Kidney (tissue), 13 donors: ENCODE measurements at regions not wholly inside any gene's neighbourhood (a gene's known extent, or its start where the extent isn't known, plus 50 kb on each side); places are given as distances from the start of the nearest gene placed in this dataset.

ENCODE experiments used
- DNase-seq, 5 donors: peaks; one replicate each; pipeline ENCODE4 v3.0.0-alpha.2; 2013 to 2020
- FAIRE-seq: peaks from 2 replicates; lab custom pipeline; 2012; peaks lifted over from hg19 to GRCh38; lab: Jason Lieb, UNC
- H3K27ac ChIP-seq, 2 donors: one replicate each; pipeline ENCODE4 v1.7.0; 2013; ENCODE audit warnings: low read depth in 2 of 2, low read length in 2 of 2, inconsistent platforms in 1 of 2
- H3K27me3 ChIP-seq: one replicate; pipeline ENCODE4 v1.7.1; 2013; ENCODE audit warnings: low read length, inconsistent platforms; ENCODE audit not compliant: control insufficient read depth, insufficient read depth
- H3K36me3 ChIP-seq, 3 donors: one replicate each; pipeline versions ENCODE4 v1.7.0 to v1.7.1; 2013; ENCODE audit warnings: low read length in 3 of 3, control low read depth in 1 of 3, inconsistent platforms in 1 of 3; ENCODE audit not compliant: insufficient read depth in 3 of 3, control insufficient read depth in 2 of 3
- H3K4me1 ChIP-seq, 3 donors: one replicate each; pipeline versions ENCODE4 v1.7.0 to v1.7.1; 2013; ENCODE audit warnings: low read length in 3 of 3, inconsistent platforms in 1 of 3, low read depth in 1 of 3; ENCODE audit not compliant: control insufficient read depth in 2 of 3, insufficient read depth in 2 of 3
- H3K4me3 ChIP-seq, 3 donors: one replicate each; pipeline versions ENCODE4 v1.7.0 to v1.8.1; 2013; ENCODE audit warnings: low read length in 3 of 3, control low read depth in 1 of 3, inconsistent platforms in 1 of 3
- H3K9ac ChIP-seq, 3 donors: one replicate each; pipeline versions ENCODE4 v1.7.0 to v1.7.1; 2013; ENCODE audit warnings: low read length in 3 of 3, control low read depth in 1 of 3, inconsistent platforms in 1 of 3
- H3K9me3 ChIP-seq, 3 donors: one replicate each; pipeline versions ENCODE4 v1.7.0 to v1.7.1; 2013; ENCODE audit warnings: low read length in 3 of 3, control low read depth in 1 of 3, inconsistent platforms in 1 of 3; ENCODE audit not compliant: control insufficient read depth in 2 of 3, insufficient read depth in 1 of 3
- CTCF ChIP-seq: IDR thresholded peaks from 3 replicates; pipeline ENCODE4 v1.5.1; 2012; ENCODE audit warnings: mild to moderate bottlenecking, moderate library complexity, borderline replicate concordance; ENCODE audit not compliant: insufficient read depth; ENCODE audit errors: extremely low read depth
- intact Hi-C: fragments of 100-400 bp; cut with DNase I; formaldehyde crosslinking; loops from one replicate; pipeline ENCODE4 v1.11.1; 2022
- donor health status: control.
- donor health status: control.
- donor health status: control.
- donor health status: control.
- donor health status: control.
- donor health status: DM: yes; HTN: yes; CAD: no.
- donor health status: Normal renal cell carcinoma (clear cell type).

GRCh38 chr2:221741496-221742211, 169.6 kb upstream of the EPHA4 start:
- intact Hi-C loops: no loop called here
- H3K4me3 ChIP-seq: no peak overlapping the region
- TF ChIP-seq CTCF: no peak
- no peaks in the 10 kb centered on the region for H3K27me3 ChIP-seq
- no peak overlapping the region for H3K27ac ChIP-seq
- H3K36me3 ChIP-seq: no peaks in the 10 kb centered on the region
- no peak overlapping the region for H3K9ac ChIP-seq
- no peaks in the 10 kb centered on the region for H3K4me1 ChIP-seq
- H3K9me3 ChIP-seq: peaks cover 0 to 1% (median 0%) of the 10 kb centered on the region in 3 donors
- FAIRE-seq (no peak), DNase-seq (no peak)

GRCh38 chr2:221731432-221732145, 159.5 kb upstream of the EPHA4 start:
- Histone ChIP-seq H3K4me3 (no peak overlapping the region), H3K9ac (no peak overlapping the region), H3K4me1 (no peaks in the 10 kb centered on the region), H3K27me3 (no peaks in the 10 kb centered on the region), H3K9me3 (peaks cover 0 to 10% (median 0%) of the 10 kb centered on the region in 3 donors), H3K36me3 (no peaks in the 10 kb centered on the region), H3K27ac (no peak overlapping the region)
- intact Hi-C loops: no loop called here
- TF ChIP-seq CTCF: no peak
- FAIRE-seq: peak; percentile 15
- DNase-seq: peak in 3 of 5 donors; percentile 13 to 64 (median 40)

- no peaks in the 10 kb centered on the region for H3K36me3 ChIP-seq
- no peak overlapping the region for H3K27ac ChIP-seq
- intact Hi-C loops: no loop called here
- peaks cover 0 to 13% (median 0%) of the 10 kb centered on the region in 3 donors for H3K9me3 ChIP-seq
- H3K9ac ChIP-seq: no peak overlapping the region
- FAIRE-seq: no peak
- no peak overlapping the region for H3K4me3 ChIP-seq
- no peaks in the 10 kb centered on the region for H3K27me3 ChIP-seq
- no peak for DNase-seq
- no peaks in the 10 kb centered on the region for H3K4me1 ChIP-seq
- TF ChIP-seq CTCF: no peak
These were observed 154.9 kb upstream of the EPHA4 start for GRCh38 chr2:221726894-221727513.
